AG09319 (cell line): ENCODE measurements at regions not wholly inside any gene's neighbourhood (a gene's known extent, or its start where the extent isn't known, plus 50 kb on each side); places are given as distances from the start of the nearest gene placed in this dataset.

Source experiments
- DNase-seq: peaks from one replicate; pipeline ENCODE4 v3.0.0-alpha.2; 2010; ENCODE audit warnings: low read depth; ENCODE audit errors: extremely low read depth
- TF ChIP-seq, protein P1 (sequence below): IDR thresholded peaks from 2 replicates; pipeline ENCODE4 v1.5.1; 2011; ENCODE audit warnings: low read depth, mild to moderate bottlenecking, inconsistent platforms, low read length, moderate library complexity

DNA sequence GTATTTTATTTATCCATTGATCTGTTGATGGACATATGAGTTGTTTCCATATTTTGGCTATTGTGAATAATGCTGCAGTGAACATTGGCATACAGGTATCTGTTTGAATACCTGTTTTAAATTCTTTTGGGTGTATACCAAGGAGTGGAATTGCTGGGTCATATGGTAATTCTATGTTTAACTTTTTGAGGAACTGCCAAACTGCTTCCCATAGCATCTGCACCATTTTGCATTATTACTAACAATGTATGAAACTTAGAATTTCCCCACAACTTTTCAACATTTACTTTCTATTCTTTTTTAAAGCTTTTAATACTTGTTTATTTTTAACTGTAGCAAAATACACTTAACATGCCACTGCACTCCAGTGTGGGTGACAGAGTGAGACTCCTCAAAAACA, 57.0 kb upstream of the MSN start:
- TF ChIP-seq, protein P1, sequence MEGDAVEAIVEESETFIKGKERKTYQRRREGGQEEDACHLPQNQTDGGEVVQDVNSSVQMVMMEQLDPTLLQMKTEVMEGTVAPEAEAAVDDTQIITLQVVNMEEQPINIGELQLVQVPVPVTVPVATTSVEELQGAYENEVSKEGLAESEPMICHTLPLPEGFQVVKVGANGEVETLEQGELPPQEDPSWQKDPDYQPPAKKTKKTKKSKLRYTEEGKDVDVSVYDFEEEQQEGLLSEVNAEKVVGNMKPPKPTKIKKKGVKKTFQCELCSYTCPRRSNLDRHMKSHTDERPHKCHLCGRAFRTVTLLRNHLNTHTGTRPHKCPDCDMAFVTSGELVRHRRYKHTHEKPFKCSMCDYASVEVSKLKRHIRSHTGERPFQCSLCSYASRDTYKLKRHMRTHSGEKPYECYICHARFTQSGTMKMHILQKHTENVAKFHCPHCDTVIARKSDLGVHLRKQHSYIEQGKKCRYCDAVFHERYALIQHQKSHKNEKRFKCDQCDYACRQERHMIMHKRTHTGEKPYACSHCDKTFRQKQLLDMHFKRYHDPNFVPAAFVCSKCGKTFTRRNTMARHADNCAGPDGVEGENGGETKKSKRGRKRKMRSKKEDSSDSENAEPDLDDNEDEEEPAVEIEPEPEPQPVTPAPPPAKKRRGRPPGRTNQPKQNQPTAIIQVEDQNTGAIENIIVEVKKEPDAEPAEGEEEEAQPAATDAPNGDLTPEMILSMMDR = no peak
- no peak for DNase-seq

DNA sequence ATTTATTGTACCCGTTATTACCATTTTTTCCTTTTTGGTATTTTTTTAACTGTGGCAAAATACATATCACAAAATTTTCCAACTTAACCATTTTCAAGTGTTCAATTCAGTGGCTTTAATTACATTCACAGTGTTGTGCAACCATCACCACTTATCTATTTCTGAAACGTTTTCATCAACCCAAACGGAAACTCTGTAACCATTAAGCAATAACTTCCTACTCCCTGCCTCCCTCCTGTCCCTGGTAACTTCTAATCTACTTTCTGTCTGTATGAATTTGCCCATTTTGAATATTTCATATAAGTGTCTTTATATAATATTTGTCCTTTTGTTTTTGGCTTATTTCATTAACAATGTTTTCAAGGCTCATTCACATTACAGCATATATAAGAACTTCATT, 57.4 kb upstream of the MSN start:
- TF ChIP-seq, protein P1 = no peak
- DNase-seq = no peak

DNA sequence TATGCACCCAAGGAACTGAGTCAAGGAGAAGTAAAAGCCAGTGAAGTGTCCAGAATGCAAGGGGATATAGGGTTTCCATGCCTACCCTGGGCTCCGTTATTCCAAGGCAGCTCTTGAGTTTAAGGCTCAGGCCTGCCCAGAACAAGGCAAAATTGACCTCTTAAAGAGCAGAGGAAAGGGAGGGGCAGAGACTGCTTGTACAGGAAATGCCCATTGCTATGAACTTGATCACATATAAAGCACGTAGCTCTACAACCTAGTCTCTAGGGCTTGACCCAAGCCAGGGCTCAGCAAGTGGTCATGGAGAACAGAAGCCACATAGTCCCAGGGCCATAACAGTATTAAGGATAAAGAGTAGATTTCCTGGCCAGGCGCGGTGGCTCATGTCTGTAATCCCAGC, 58.2 kb upstream of the MSN start:
- TF ChIP-seq, protein P1 = no peak
- no peak for DNase-seq

DNA sequence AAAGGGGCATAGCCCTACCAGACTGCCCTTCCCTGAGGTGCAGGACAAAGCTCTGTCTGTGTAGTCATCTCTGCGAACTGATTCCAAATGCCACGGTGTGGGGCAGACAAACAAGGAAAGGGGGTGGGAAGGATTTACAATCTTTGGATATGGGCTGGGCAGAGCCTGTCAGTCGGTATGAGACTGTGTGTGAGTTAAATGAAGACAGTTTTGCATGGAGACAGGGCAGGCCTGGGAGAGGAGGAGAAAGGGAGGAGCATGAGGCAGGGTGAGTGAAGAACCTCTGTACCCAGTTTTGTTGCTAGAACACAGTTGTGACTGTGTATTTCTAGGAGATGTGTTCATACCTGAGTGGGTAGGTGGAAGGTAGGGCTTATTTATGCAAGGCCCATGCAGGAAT, 59.4 kb upstream of the MSN start:
- TF ChIP-seq, protein P1 = no peak
- DNase-seq = no peak

DNA sequence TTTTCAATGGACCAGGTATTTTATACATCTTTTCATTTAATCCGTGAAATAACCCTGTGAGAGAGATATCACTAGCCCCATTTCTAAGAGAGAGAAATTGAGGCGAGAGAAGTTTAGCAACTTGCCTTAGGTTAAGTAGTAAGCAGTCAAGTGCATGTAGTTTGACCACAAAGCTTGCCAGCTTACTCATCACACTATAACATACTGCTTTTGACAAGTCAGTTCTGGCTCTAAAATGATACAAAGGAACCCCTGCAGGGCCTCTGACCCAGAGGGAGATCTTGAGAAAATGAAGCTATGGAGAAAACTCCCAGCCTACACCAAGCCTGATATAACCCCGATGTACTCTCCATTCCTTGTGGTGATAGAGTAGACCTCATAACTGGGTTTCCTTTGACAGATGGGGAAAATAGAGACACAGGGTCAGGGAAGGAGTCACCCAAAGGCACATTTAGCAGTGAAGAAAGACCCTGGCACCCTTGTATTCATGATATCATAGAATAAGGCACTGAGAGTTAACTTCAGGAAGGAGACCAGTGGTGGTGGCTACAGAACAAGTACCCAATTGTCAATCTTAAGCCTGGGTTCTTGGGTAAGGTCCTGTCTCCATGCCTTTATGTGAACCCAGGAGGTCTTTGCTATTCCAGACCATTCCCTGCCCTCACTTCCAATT, 60.2 kb upstream of the MSN start:
- TF ChIP-seq, protein P1 = no peak
- DNase-seq = no peak

DNA sequence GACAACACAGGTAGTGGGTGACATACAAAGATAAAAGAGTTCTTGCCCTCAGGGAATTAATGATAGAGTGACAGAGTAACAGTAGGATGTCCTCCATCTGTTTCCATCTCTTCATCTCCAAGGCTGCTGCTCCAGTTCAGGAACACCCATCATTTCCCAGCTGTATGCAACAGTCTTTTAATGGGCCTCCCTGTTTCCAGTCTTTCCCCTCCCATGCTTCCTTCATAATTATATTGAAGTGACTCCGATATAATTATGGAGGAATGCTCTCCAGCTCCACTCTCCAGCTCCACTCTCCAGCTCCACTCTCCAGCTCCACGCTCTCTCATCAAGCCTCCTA, 65.3 kb upstream of the MSN start:
- DNase-seq = no peak
- TF ChIP-seq, protein P1 = no peak

DNA sequence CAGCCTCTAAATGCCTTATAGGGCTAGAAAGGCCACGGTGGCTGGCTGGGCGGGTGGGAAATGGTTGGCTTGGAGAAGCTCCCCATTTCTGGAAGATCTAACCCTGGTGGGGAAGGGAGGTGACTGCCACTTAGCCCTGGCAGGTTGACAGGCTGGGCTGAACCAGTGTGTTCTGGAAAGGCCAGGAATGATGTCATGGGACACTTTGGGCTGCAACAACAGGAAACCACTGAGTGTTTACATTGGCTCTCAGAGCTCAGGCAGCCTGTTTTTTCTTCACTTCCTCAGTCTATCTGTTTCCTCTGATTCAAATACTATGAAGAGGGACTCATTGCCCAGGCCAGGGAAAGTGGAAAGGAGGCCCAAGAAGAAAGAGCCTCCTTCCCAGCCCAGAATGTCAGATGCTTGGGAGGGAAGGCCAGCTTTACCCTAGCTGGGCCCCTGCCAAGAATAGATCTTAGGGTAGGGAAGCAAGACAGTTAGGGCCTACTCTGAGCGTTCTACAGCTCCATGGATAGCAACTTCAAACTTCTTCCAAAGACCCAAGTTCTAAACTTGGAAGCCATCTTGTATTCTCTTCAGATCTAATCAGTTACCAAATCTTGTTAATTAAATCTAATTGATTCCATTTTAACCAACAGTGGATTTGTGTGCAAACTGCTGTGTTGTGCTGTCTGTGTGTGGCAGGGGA, 65.8 kb upstream of the MSN start:
- peak; percentile 67 for DNase-seq
- TF ChIP-seq, protein P1 = no peak
